SK-N-DZ (cell line): ENCODE measurements at regions not wholly inside any gene's neighbourhood (a gene's known extent, or its start where the extent isn't known, plus 50 kb on each side); places are given as distances from the start of the nearest gene placed in this dataset.
"Not testable (repeated sequence)": the region's sequence is repeated elsewhere in the genome, so short reads cannot be mapped to it uniquely, and the experiment has no call there.

Source experiments
- DNase-seq: peaks from one replicate; pipeline ENCODE4 v3.0.0-alpha.2; 2015; ENCODE audit warnings: low spot score

DNA sequence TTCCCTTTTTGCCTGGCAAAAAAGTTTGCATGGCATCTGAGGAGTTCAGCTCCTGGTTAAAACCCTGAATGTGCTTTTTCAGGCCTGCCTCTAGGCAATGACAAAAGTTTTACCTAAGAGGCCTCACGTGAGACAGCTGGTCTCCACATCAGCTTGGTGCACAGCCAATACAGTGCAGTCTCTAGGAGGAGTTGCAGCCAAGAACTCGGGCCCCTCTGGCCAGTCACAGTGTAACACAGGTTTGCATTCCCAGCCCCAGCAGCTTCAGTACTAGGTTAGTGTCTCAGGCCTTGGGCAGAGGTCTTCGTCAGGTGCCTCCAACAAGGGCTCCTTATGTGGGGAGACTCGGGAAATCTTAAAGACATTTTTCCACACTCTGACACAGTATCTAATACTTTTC, 771.7 kb downstream of the SORCS1 start:
- DNase-seq, result no peak

DNA sequence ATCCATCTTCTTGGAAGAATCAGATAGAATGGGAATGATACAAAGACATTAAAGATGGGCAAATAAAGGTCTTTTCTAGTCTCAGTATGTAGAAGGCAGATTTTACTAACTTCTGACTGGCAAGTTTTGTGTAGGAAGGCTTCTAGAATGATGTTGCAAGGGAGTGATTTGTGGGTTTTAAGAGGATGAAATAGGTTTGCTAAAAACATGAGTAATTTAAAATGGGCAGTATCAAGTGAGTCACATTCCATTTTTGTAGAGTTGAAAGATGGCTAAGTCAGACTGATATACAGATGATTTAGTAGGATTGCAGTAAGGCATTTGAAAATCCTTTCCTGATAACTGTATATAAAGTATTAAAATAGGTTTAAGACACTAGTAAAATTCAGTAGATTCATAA, 777.4 kb downstream of the SORCS1 start:
- no peak for DNase-seq

DNA sequence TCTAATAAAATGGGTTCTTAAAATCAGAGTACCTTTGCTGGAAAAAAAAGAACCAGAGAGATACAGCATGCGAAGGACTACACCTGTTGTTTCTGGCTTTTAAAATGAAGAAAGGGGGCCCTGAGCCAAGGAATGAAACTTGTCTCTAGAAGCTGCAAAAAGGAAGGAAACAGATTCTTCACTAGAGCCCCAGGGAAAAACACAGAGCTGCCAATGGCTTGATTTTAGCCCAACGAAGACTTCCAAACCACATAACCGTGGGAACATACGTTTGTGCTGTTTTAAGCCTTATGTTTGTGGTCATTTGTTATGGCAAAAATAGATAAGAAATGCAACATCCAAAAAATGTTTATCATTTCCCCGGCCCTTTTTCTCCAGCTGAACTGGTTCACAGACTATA, 780.0 kb downstream of the SORCS1 start:
- no peak for DNase-seq

DNA sequence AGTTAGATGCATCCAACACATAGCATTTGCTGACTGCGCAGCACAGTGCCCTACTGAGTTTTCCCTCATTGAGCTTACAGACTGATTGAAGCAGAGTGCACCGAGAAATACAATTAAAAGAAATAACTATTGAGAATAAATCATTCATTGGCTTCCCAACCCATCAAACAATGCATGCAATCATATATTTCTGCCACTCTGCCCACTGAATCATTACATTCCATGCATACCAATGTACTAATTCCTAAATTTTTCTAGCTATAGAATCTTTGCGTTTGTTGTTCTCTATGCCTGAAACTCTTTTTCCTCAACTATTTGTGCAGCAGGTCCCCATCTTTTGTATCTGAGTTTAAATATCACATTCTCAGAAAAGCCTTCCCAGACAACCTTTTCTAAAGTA, 783.8 kb downstream of the SORCS1 start:
- no peak for DNase-seq

DNA sequence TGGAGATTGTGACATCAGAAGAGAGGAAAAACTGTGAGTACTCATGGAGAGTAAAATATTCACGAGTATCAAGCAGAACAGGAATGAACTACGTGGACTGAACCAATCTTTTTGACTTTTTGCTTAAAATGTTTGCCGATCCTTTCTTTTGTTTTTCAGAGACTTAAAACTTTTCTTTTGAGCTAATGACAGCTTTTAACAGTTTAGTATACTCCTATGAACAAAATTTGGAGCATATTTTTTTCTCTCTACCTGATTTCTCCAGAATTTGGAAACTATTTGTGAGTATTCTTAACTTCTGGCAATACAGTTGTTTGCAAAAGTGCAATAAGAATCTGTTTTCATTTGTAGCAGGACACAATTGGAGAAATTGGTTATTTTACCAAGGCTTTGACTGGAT, 786.3 kb downstream of the SORCS1 start:
- DNase-seq, result no peak

DNA sequence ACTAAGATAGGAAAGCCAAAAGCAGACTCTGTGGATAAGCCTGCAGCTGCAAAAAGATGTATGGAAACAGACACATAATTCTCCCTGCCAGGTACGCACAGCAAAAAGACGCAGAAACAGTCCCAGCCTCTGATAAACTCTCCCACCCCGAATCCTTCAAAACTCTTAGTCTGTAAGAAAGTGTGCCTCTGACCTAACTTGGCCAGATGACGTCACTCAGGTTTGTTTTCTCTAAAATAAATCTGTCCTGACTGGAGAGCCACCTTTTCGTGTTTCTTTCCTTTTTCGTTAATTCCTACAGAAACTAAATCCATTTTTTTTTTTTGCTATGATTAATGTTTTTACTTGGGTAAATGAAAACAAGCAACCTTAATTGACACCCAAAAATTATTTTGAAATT, 793.8 kb downstream of the SORCS1 start:
- no peak for DNase-seq

DNA sequence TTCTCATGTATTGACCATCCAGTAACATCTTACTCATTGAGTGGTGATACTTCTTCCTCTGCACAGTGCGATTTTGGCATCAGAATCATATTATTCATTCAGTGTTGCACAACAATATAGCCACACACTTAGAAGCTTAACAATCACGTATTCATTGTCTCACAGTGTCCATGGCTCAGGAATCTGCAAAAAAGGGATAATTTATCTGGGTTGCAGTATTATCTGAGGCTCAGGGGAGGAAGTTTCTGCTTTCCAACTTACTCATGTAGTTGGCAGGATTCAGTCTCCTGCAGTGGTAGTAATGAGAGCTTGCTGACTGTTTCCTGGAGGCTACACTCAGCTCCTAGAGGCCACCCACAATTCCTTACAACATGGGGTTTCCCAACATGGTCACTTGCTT, 803.6 kb downstream of the SORCS1 start:
- DNase-seq, result no peak

DNA sequence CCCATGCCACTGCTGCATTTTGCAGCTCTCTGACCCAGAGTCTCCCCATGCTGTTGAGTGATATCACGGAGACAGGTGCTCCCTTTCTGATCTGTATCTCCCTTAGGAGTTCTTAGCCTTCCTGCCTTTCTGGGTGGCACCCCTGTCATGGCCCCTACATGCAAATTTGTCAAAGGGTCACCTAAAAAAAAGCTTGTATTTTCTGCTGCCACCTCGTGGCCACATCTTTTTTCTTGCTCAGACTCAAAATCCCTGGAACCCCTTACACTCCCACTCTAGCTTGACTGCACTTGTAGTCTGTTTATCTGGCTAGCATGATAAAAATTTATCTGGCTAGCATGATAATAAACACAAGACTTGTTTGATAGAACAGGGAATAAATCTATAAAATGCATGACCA, 809.1 kb downstream of the SORCS1 start:
- DNase-seq, result peak; percentile 9

DNA sequence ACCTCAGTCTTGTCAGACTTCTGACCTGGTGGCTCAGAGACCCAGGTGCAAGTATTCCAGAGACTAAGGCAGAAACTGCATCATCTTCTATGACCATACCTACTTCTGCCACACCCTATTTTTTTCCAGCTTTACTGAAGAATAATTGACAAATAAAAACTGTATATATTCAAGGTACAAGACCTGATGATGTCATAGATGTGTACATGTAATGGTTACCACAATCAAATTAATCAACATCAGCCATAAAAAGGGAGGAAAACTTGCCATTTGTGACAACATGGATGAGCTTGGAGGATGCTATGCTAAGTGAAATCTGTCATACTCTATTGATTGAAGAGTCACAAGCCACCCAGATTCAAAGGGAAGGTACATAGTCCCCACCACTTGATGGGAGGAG, 815.6 kb downstream of the SORCS1 start:
- no peak for DNase-seq

DNA sequence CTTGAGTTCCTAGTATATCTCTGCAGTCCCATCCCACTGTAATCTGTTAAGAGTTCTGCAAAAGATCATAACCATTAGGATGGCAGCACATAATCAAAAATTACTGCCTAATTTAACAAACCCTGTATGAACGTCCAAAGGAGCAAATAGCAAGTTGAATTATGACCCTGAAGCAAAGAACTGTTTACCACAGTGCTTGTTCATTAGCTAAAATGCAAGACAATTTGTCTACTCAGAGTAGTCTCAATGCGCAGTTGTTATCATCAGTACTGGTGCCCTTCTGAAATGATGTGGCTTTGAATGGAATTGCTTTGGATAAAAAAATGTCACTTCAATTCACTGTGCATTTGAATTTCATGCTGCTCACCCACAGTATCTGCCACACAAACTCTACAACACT, 817.0 kb downstream of the SORCS1 start:
- no peak for DNase-seq

DNA sequence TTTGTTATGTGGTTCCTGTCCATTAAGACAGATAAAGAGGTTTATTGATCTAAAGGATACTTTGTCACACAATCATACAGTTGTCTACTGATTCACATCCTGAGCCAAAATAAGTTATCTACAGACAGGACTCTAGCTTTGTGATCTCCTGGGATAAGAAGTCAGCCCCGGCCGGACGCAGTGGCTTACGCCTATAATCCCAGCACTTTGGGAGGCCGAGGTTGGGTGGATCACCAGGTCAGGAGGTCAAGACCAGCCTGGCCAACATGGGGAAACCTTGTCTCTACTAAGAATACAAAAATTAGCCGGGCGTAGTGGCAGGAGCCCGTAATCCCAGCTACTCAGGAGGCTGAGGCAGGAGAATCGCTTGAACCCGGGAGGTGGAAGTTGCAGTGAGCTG, 821.0 kb downstream of the SORCS1 start:
- DNase-seq, result not testable (repeated sequence)

DNA sequence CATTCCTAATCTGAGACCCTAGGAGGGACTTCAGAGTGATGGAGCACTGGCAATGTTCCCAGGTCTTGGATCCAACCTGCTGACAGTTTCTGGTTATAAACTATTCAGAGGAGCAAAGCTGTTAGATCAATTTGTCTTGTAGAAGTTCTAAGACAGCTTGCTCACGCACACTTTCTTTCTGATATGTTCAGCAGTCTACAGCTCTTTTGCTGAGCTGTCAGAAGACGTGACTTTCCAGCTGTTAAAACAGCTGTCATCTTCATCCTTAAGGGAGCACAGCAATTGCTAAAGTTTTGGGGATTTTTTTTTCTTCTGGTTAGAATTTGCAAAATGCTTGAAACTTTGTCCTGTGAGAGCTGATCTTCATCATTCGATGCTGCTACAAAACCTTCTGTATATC, 823.1 kb downstream of the SORCS1 start:
- no peak for DNase-seq

DNA sequence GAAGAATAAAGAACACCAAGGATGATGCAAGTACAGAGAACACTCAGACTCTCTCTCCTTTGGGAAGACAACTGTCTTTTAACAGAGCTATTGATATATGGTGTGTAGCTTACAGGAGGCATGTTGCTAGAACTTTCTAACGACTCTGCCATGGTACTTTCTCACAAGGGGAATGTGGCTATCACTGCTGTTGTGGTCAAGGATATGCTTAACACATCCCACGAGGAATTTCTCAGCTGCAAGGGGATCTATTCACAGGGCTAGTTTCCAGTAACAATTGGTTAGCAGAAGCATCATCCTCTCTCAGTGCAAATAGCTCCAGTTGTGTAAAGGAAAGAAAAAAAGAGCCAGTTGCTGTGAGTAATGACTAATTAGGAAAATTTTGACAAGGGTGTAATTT, 826.0 kb downstream of the SORCS1 start:
- no peak for DNase-seq

DNA sequence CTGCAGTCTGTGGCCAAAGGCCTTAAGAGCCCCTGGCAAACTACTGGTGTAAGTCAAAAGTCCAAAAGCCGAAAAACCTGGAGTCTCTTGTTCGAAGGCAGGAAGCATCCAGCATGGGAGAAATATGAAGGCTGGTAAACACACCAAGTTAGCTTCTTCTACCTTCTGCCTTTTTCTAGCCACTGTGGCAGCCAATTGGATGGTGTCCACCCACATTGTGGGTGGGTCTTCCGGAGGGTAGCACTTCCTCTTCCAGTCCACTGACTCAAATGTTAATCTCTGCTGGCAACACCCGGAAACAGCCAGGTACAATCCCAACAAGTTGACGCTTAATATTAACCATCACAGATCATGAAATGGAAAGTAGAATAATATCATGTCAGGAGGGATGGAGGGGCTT, 827.6 kb downstream of the SORCS1 start:
- DNase-seq, result no peak

DNA sequence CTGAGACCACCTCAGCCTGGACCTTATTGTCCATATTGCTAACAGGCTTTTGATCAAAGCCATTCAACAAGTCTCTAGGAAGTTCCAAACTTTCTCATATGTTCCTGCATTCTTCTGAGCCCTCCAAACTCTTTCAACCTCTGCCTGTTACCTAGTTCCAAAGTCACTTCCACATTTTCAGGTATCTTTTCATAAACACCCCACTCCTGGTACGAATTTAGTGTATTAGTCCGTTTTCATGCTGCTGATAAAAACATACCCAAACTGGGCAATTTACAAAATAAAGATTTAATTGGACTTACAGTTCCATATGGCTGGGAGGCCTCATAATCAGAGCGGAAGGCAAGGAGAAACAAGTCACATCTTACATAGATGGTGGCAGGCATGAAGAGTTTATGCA, 836.8 kb downstream of the SORCS1 start:
- no peak for DNase-seq

DNA sequence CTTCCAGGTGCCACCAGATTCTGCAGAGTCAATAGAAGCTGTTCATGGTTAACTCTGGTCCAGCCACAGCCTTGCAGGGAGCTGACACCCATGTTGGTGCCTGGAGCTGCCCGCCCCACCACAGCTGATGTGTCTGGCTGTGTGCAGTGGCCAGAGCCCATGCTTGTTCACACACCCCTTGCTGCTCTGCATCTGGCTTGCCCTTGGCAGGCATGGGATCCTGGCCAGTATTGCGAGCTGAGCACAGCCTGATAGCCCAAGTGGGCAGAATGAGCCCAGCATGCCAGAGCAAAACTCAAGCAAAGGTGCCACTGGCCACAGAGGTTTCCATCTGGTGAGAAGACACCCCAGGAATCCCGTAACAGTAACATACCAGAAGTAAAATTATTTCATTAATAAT, 843.6 kb downstream of the SORCS1 start:
- no peak for DNase-seq

DNA sequence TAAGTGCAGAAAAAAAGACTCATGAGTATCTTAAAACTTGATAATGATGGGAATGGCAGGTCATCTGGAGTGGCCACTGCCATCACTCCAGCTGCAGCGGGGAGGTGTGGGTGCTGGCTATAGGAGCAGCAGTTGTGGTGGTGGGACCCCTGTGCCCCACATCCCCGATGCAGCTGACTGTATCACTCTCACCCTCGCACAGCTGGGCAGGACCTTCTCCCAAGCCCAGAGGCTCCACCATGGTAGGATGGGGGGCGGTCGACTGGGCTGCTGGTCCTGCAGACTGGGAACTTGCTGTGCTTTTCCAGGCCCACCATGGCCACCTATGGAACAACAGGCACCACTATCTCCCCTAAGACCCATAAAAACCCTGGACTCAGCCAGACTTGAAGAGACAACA, 844.4 kb downstream of the SORCS1 start:
- DNase-seq, result no peak

DNA sequence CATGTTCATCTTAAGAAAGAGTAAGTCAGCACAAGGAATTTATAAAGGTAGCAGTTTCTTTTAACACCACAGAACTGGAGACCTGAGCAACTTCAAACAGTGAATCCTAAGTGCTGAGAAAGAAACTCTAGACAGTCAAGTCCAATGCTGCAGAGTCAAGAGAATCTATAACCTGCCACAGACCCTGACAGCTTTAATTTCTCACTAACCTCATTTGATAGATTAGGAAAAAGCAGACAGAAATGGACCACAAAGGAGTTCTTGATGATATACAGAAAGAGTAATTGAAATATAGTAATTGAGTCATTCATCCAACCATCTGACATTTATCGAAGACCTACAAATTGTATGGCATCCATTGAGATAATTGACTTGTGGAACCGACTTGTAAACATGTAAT, 847.0 kb downstream of the SORCS1 start:
- DNase-seq, result no peak

DNA sequence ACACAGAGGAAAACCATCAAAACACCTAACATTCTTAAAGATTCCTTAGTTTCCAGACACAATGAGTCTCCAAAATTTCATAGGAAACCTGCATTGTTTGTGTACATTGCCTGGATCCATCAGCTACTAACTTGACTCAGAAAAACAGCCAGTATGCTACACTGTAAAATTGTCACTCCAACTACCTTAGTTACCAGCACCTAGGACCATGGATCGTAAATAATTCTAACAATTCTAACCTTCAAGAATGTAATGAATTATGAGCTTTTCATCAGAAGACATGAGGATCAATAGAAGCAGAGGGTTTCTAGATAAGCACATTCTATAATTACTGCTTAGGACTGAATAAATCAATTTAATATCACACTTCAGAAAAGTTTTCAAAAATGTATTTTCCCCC, 851.5 kb downstream of the SORCS1 start:
- no peak for DNase-seq

DNA sequence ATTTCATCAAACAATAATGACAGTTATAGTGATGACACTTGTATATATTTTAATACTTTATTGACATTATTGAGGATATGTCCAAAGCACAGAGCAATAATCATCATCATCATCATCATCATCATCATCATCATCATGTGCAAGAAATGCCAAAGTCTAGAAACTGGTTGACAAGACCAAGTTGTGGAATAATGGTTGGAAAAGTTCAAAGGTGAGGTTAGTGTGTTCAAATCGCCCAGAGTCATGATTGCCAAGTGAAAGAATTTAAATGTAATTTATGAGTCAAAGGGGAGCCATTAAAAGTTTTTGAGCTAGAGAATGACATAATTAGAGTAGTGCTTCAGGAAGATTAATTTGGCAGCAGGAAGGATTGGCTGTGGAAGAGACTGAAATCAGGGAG, 852.4 kb downstream of the SORCS1 start:
- DNase-seq, result no peak

DNA sequence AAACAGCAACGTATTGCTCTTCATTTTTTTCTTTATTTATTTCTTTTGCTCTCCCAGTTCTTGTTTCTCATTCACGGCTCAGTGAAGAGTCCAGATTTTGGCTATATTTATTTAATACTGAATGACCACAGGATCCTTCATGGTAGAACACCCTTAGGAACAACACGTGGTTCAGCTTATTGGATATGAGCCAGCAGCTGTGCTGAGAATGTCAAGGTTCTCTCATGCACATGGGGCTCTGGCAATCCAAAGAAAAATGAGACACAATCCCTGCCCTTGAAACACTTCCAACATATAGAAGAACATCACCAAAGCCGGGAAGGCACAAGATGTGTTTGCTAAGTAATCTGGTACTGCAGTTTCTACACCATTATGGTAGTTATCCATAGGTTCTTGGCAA, 852.9 kb downstream of the SORCS1 start:
- DNase-seq, result no peak

DNA sequence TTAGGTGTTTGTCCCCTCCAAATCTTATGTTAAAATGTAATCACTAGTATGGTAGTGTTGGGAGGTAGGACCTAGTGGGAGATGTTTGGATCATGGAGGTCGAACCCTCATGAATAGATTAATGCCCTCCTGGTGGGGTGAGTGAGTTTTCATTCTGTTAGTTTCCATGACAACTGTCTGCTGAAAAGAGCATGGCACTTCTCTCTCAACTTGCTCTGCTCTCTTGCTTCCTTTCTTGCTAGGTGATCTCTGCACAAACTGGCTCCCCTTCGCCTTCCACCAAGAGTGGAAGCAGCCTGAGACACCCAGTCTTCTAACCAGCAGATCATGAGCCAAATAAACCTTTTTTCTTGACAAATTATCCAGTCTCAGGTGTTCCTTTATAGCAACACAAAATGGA, 853.9 kb downstream of the SORCS1 start:
- no peak for DNase-seq

DNA sequence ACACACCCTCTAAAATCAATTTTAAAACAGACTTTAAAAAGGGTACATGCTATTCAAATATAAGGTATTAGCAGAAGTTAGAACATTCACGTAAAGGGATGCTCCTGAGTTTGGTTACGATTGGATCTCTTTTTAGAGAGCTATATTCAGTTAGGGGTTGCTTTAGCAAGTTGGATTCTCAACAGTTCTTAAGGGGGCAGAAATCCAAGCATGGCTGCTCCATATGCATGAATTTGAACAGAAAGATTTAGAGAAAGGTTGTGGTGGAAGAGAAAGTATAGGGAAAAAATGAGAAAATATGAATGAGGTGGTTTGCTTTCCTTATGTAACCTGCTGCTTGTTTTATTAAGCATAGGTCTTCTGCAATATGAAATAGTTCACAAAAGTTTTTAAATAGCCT, 855.1 kb downstream of the SORCS1 start:
- DNase-seq, result no peak

DNA sequence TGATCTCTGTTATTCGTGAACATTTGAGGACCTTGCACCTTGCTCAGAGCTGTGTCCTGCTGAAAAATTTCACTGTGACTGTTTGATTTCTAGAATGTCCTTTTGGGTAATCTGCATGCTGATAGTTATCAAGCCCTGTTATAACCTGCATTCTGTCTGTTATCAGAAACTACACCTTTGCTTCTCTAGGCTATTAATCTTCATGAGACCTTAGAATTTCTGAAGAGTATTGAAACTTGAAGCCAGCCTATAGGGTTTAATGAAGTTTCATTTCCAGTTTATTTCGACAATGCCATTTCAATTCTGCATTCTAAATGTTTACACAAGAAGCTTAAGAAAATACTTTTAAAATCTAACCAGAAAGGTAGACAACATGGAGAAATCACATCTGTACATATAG, 856.2 kb downstream of the SORCS1 start:
- DNase-seq, result no peak

DNA sequence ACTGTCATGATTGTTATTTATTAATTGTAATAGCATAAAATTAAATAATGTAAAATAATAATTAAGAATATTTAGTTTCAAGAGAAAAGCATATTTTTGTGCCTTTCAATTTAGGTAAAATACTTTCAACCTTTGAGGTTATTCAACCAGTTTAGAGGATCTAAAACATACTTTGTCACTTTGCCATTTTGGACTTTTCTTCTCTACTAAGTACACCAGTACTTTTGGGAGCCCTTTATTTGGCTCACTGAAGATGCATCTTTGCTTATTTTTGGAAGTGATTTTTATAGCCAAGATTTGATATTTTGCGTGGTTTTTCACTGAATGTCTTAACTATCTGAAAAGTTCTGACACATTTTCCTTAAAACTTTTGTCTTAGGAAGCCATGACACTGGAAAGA, 860.5 kb downstream of the SORCS1 start:
- DNase-seq, result no peak
